ENCODE measurements at regions not wholly inside any gene's neighbourhood (a gene's known extent, or its start where the extent isn't known, plus 50 kb on each side); places are given as distances from the start of the nearest gene placed in this dataset.

DNA sequence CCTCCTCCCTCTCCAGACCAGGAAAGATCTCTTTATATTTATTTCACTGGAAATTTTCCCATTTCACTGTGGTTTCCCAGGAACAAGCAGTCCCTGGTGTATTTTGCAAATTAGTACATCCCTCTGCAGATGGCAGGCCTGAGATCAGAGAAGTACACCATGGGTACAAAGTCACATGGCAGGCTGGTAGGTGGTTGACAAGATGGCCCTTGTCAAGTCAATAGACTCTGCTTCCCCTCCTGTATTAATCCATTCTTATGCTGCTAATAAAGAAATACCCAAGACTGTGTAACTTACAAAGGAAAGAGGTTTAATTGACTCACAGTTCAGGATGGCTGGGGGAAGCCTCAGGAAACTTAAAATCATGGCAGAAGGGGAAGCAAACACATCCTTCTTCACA lies 51.6 kb upstream of the KSR1 start:
- no peak overlapping the region for H3K4me2 ChIP-seq (ENCODE audit: insufficient read depth, low read length)

More for the DNA sequence above, 51.6 kb upstream of the KSR1 start:
- Histone ChIP-seq H4K20me1 (ENCODE audit: insufficient read depth, low read length) (no peaks in the 10 kb centered on the region), H3K79me2 (ENCODE audit: insufficient read depth, low read length) (no peaks in the 10 kb centered on the region), H3K4me3 (ENCODE audit: low read depth in 1 of 2, low read length in 2 of 2) (no peak overlapping the region), H2AFZ (ENCODE audit: low read depth, low read length) (no peak overlapping the region), H3K27me3 (ENCODE audit: insufficient read depth, low read length, poor library complexity) (no peaks in the 10 kb centered on the region), H3K36me3 (ENCODE audit: insufficient read depth, low read length) (no peaks in the 10 kb centered on the region), H3K9ac (ENCODE audit: low read depth, low read length) (no peak overlapping the region), H3K27ac (ENCODE audit: low read length) (no peak overlapping the region), H3K4me1 (ENCODE audit: insufficient read depth, low read length) (no peaks in the 10 kb centered on the region), H3K9me3 (ENCODE audit: insufficient read depth, low read length, severe bottlenecking) (no peaks in the 10 kb centered on the region)
- no peak for TF ChIP-seq EZH2 (IDR thresholded peaks at IDR 0.05; ENCODE audit: borderline replicate concordance, low read depth, low read length, severe bottlenecking)
- TF ChIP-seq, protein P1, sequence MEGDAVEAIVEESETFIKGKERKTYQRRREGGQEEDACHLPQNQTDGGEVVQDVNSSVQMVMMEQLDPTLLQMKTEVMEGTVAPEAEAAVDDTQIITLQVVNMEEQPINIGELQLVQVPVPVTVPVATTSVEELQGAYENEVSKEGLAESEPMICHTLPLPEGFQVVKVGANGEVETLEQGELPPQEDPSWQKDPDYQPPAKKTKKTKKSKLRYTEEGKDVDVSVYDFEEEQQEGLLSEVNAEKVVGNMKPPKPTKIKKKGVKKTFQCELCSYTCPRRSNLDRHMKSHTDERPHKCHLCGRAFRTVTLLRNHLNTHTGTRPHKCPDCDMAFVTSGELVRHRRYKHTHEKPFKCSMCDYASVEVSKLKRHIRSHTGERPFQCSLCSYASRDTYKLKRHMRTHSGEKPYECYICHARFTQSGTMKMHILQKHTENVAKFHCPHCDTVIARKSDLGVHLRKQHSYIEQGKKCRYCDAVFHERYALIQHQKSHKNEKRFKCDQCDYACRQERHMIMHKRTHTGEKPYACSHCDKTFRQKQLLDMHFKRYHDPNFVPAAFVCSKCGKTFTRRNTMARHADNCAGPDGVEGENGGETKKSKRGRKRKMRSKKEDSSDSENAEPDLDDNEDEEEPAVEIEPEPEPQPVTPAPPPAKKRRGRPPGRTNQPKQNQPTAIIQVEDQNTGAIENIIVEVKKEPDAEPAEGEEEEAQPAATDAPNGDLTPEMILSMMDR (IDR thresholded peaks at IDR 0.05; ENCODE audit: borderline replicate concordance, extremely low read depth, low read length, poor library complexity, severe bottlenecking): no peak
- DNase-seq: no peak
- ATAC-seq (ENCODE audit: insufficient read depth, low read depth): no peak

Data from DND-41 (cell line).